Right lobe of liver (tissue), 6 donors: ENCODE measurements at regions not wholly inside any gene's neighbourhood (a gene's known extent, or its start where the extent isn't known, plus 50 kb on each side); places are given as distances from the start of the nearest gene placed in this dataset.
"Not testable (repeated sequence)": the region's sequence is repeated elsewhere in the genome, so short reads cannot be mapped to it uniquely, and the experiment has no call there.

Experiments used
- ATAC-seq, 4 donors: fragments of 200-7000 bp; cut with Tn5 transposase; one replicate each; pipeline ENCODE4 v1.9.1; 2020; ENCODE audit warnings: mild to moderate bottlenecking in 4 of 4, moderate library complexity in 4 of 4
- DNase-seq, 3 donors: peaks; one replicate each; pipeline ENCODE4 v3.0.0-alpha.2; 2020
- H3K27ac ChIP-seq, 3 donors: fragments of 200-600 bp; one replicate each; pipeline ENCODE4 v1.8.0; 2022
- H3K27me3 ChIP-seq, 2 donors: fragments of 200-600 bp; one replicate each; pipeline ENCODE4 v1.8.0; 2022
- H3K36me3 ChIP-seq, 4 donors: fragments of 200-600 bp; sonication (generic) in 1 of 4; one replicate each; pipeline versions ENCODE4 v1.5.1 to v1.8.0; 2017 to 2022; ENCODE audit warnings: control low read depth in 1 of 4
- H3K4me1 ChIP-seq, 4 donors: fragments of 200-600 bp; sonication (generic) in 1 of 4; one replicate each; pipeline versions ENCODE4 v1.5.1 to v1.8.0; 2017 to 2022; ENCODE audit warnings: control low read depth in 1 of 4
- H3K4me3 ChIP-seq, 3 donors: fragments of 200-600 bp; one replicate each; pipeline ENCODE4 v1.8.0; 2022
- H3K9me3 ChIP-seq, 4 donors: fragments of 200-600 bp; sonication (generic) in 1 of 4; one replicate each; pipeline versions ENCODE4 v1.5.1 to v1.8.0; 2017 to 2022; ENCODE audit warnings: control low read depth in 1 of 4
- WGBS: methylation state at CpG from one replicate; pipeline ENCODE4 v1.1.6; 2018; ENCODE audit warnings: low coverage, low lambda C conversion rate; ENCODE audit not compliant: insufficient coverage; ENCODE audit errors: missing lambda C conversion rate; 5-methylcytosine and 5-hydroxymethylcytosine counted together
- intact Hi-C, 2 donors: fragments of 100-400 bp; cut with DNase I; formaldehyde crosslinking; loops; one replicate each; pipeline versions ENCODE4 v1.11.2 to v1.14.1; 2022
- donor health status: DM: no; HTN: yes; CAD: no.
- donor health status: DM: no; HTN: no; CAD: no.
- donor health status: DM: no; HTN: no; CAD: no.
- donor health status: DM: no; HTN: yes; CAD: no.
- donor health status: DM: no; HTN: yes; CAD: no.

- H3K4me3 ChIP-seq, H3K27ac ChIP-seq, H3K27me3 ChIP-seq, H3K36me3 ChIP-seq, intact Hi-C loops, H3K4me1 ChIP-seq, H3K9me3 ChIP-seq: not testable (repeated sequence)
- 54% methylated on average over 6 of the region's 6 CpGs for WGBS
- DNase-seq (peak in 2 of 3 donors; percentile 30 to 54), ATAC-seq (peak in 1 of 4 donors; percentile 60)
These were observed 1601.8 kb downstream of the RPIA start for GRCh38 chr2:90293224-90293623.

- H3K27ac ChIP-seq, H3K36me3 ChIP-seq, H3K9me3 ChIP-seq, H3K4me1 ChIP-seq, intact Hi-C loops, H3K27me3 ChIP-seq, ATAC-seq, DNase-seq, H3K4me3 ChIP-seq: not testable (repeated sequence)
- 86% methylated on average over 6 of the region's 9 CpGs for whole genome bisulfite sequencing
These were observed 1602.3 kb downstream of the RPIA start for GRCh38 chr2:90293806-90294205.

- H3K4me3 ChIP-seq, H3K27ac ChIP-seq, H3K9me3 ChIP-seq, H3K4me1 ChIP-seq, DNase-seq, ATAC-seq, H3K27me3 ChIP-seq, intact Hi-C loops, H3K36me3 ChIP-seq: not testable (repeated sequence)
- 76% methylated on average over 14 of the region's 17 CpGs for WGBS
These were observed 1603.7 kb downstream of the RPIA start for GRCh38 chr2:90295036-90295750.

GRCh38 chr2:90296484-90296777 is 1605.0 kb downstream of the RPIA start:
- peak in 2 of 3 donors; percentile 45 to 60 for DNase-seq
- H3K9me3 ChIP-seq, H3K36me3 ChIP-seq, ATAC-seq, H3K4me1 ChIP-seq, intact Hi-C loops, H3K4me3 ChIP-seq, H3K27me3 ChIP-seq, H3K27ac ChIP-seq: not testable (repeated sequence)

GRCh38 chr2:90297701-90298100 is 1606.2 kb downstream of the RPIA start:
- intact Hi-C loops, DNase-seq, H3K27me3 ChIP-seq, ATAC-seq, H3K4me1 ChIP-seq, H3K36me3 ChIP-seq, H3K4me3 ChIP-seq, H3K27ac ChIP-seq, H3K9me3 ChIP-seq: not testable (repeated sequence)
- no CpG with 5 or more reads among the region's 2 CpGs for WGBS

- WGBS = no CpG with 5 or more reads among the region's 1 CpG
- intact Hi-C loops, H3K36me3 ChIP-seq, ATAC-seq, H3K9me3 ChIP-seq, H3K27me3 ChIP-seq, H3K27ac ChIP-seq, DNase-seq, H3K4me1 ChIP-seq, H3K4me3 ChIP-seq: not testable (repeated sequence)
These were observed 1606.8 kb downstream of the RPIA start for GRCh38 chr2:90298126-90298755.

- DNase-seq, intact Hi-C loops, H3K4me1 ChIP-seq, H3K27ac ChIP-seq, H3K36me3 ChIP-seq, H3K9me3 ChIP-seq, H3K4me3 ChIP-seq, H3K27me3 ChIP-seq: not testable (repeated sequence)
- ATAC-seq = peak in 1 of 4 donors; percentile 30
- 60% methylated on average over 2 of the region's 5 CpGs for WGBS
These were observed 1607.5 kb downstream of the RPIA start for GRCh38 chr2:90298983-90299382.

GRCh38 chr2:90322982-90323381 is 1631.5 kb downstream of the RPIA start:
- H3K27me3 ChIP-seq, intact Hi-C loops, H3K27ac ChIP-seq, H3K4me1 ChIP-seq, H3K36me3 ChIP-seq, H3K4me3 ChIP-seq, ATAC-seq, H3K9me3 ChIP-seq: not testable (repeated sequence)
- peak in 1 of 3 donors; percentile 31 for DNase-seq
- 7% methylated on average over 15 of the region's 29 CpGs for WGBS

GRCh38 chr2:90323612-90324558 is 1632.4 kb downstream of the RPIA start:
- WGBS = 10% methylated on average over 80 of the region's 134 CpGs
- H3K4me3 ChIP-seq, H3K9me3 ChIP-seq, H3K36me3 ChIP-seq, intact Hi-C loops, H3K4me1 ChIP-seq, H3K27me3 ChIP-seq, H3K27ac ChIP-seq, ATAC-seq: not testable (repeated sequence)
- peak in 2 of 3 donors; percentile 40 to 50 for DNase-seq

GRCh38 chr2:90324672-90325071 is 1633.2 kb downstream of the RPIA start:
- intact Hi-C loops, H3K27ac ChIP-seq: not testable (repeated sequence)
- WGBS = 4% methylated on average over 55 of the region's 59 CpGs

GRCh38 chr2:90325796-90326353 is 1634.4 kb downstream of the RPIA start:
- DNase-seq, intact Hi-C loops, H3K27ac ChIP-seq, ATAC-seq, H3K27me3 ChIP-seq, H3K4me1 ChIP-seq, H3K4me3 ChIP-seq, H3K9me3 ChIP-seq, H3K36me3 ChIP-seq: not testable (repeated sequence)
- WGBS = 4% methylated on average over 55 of the region's 74 CpGs

More at GRCh38 chr2:90324672-90325071, 1633.2 kb downstream of the RPIA start:
- H3K27me3 ChIP-seq, H3K36me3 ChIP-seq, ATAC-seq, H3K4me3 ChIP-seq, H3K9me3 ChIP-seq, H3K4me1 ChIP-seq, DNase-seq: not testable (repeated sequence)
